Naive B cell (primary cell): ENCODE measurements at regions not wholly inside any gene's neighbourhood (a gene's known extent, or its start where the extent isn't known, plus 50 kb on each side); places are given as distances from the start of the nearest gene placed in this dataset.

Source experiments
- ATAC-seq, 2 donors: fragments of 150-1000 bp; cut with Tn5 transposase; 2 replicates each; pipeline ENCODE4 v1.10.0; 2021; ENCODE audit warnings: low read depth in 2 of 2, mild to moderate bottlenecking in 2 of 2, moderate library complexity in 2 of 2
- DNase-seq: peaks from one replicate; pipeline ENCODE4 v3.0.0; 2022
- H3K27ac Mint-ChIP-seq, 6 donors: one replicate each; pipeline ENCODE4 v1.8.0; 2020 to 2022; ENCODE audit warnings: mild to moderate bottlenecking in 6 of 6, mixed read lengths in 6 of 6, moderate library complexity in 5 of 6, inconsistent platforms in 2 of 6
- H3K27me3 Mint-ChIP-seq, 3 donors: one replicate each; pipeline ENCODE4 v1.8.0; 2021 to 2022; ENCODE audit warnings: mixed read lengths in 3 of 3, mild to moderate bottlenecking in 1 of 3
- H3K36me3 Mint-ChIP-seq, 2 donors: one replicate each; pipeline ENCODE4 v1.8.0; 2020 to 2022; ENCODE audit warnings: mixed read lengths in 2 of 2, inconsistent platforms in 1 of 2, mild to moderate bottlenecking in 1 of 2
- H3K4me1 Mint-ChIP-seq, 3 donors: one replicate each; pipeline ENCODE4 v1.8.0; 2020 to 2022; ENCODE audit warnings: mixed read lengths in 3 of 3, inconsistent platforms in 1 of 3, mild to moderate bottlenecking in 1 of 3, moderate library complexity in 1 of 3
- H3K4me3 Mint-ChIP-seq, 8 donors: one replicate each; pipeline ENCODE4 v1.8.0; 2020 to 2022; ENCODE audit warnings: mild to moderate bottlenecking in 8 of 8, mixed read lengths in 8 of 8, moderate library complexity in 8 of 8, inconsistent platforms in 2 of 8
- H3K9me3 Mint-ChIP-seq, 7 donors: one replicate each; pipeline ENCODE4 v1.8.0; 2020 to 2022; ENCODE audit warnings: mixed read lengths in 7 of 7, mild to moderate bottlenecking in 5 of 7, inconsistent platforms in 2 of 7, moderate library complexity in 1 of 7

GRCh38 chr4:96093563-96093962 lies 253.7 kb downstream of the PDHA2 start:
- Mint-ChIP-seq H3K36me3 (no peaks in the 10 kb centered on the region), H3K27ac (no peak overlapping the region), H3K4me3 (no peak overlapping the region), H3K27me3 (no peaks in the 10 kb centered on the region), H3K9me3 (peaks cover 0 to 11% (median 0%) of the 10 kb centered on the region in 7 donors), H3K4me1 (no peaks in the 10 kb centered on the region)
- ATAC-seq (no peak), DNase-seq (no peak)

GRCh38 chr4:96094183-96094582 lies 254.3 kb downstream of the PDHA2 start:
- no peak overlapping the region for H3K27ac Mint-ChIP-seq
- no peak overlapping the region for H3K4me3 Mint-ChIP-seq
- H3K36me3 Mint-ChIP-seq: no peaks in the 10 kb centered on the region
- no peak for DNase-seq
- H3K27me3 Mint-ChIP-seq: no peaks in the 10 kb centered on the region
- H3K4me1 Mint-ChIP-seq: no peaks in the 10 kb centered on the region
- no peak for ATAC-seq
- H3K9me3 Mint-ChIP-seq: peaks cover 0 to 9% (median 0%) of the 10 kb centered on the region in 7 donors

- Mint-ChIP-seq H3K27ac (no peak overlapping the region), H3K4me1 (no peaks in the 10 kb centered on the region), H3K27me3 (no peaks in the 10 kb centered on the region), H3K4me3 (no peak overlapping the region), H3K9me3 (peaks cover 0 to 13% (median 1%) of the 10 kb centered on the region in 7 donors), H3K36me3 (no peaks in the 10 kb centered on the region)
- ATAC-seq: no peak
- DNase-seq: no peak
These were observed 257.2 kb downstream of the PDHA2 start for GRCh38 chr4:96097040-96097607.

- H3K9me3 Mint-ChIP-seq: peaks cover 0 to 13% (median 1%) of the 10 kb centered on the region in 7 donors
- no peak for ATAC-seq
- no peaks in the 10 kb centered on the region for H3K4me1 Mint-ChIP-seq
- H3K36me3 Mint-ChIP-seq: no peaks in the 10 kb centered on the region
- no peak overlapping the region for H3K4me3 Mint-ChIP-seq
- no peaks in the 10 kb centered on the region for H3K27me3 Mint-ChIP-seq
- no peak for DNase-seq
- no peak overlapping the region for H3K27ac Mint-ChIP-seq
These were observed 257.8 kb downstream of the PDHA2 start for GRCh38 chr4:96097693-96098092.

GRCh38 chr4:96099031-96099430 lies 259.1 kb downstream of the PDHA2 start:
- ATAC-seq: no peak
- no peak overlapping the region for H3K27ac Mint-ChIP-seq
- no peaks in the 10 kb centered on the region for H3K27me3 Mint-ChIP-seq
- no peak overlapping the region for H3K4me3 Mint-ChIP-seq
- no peak for DNase-seq
- H3K4me1 Mint-ChIP-seq: no peaks in the 10 kb centered on the region
- H3K36me3 Mint-ChIP-seq: no peaks in the 10 kb centered on the region
- H3K9me3 Mint-ChIP-seq: peaks cover 0 to 13% (median 1%) of the 10 kb centered on the region in 7 donors

- H3K9me3 Mint-ChIP-seq: peaks cover 0 to 13% (median 1%) of the 10 kb centered on the region in 7 donors
- ATAC-seq (no peak), DNase-seq (no peak)
- no peak overlapping the region for H3K4me3 Mint-ChIP-seq
- no peaks in the 10 kb centered on the region for H3K4me1 Mint-ChIP-seq
- H3K27me3 Mint-ChIP-seq: no peaks in the 10 kb centered on the region
- H3K36me3 Mint-ChIP-seq: no peaks in the 10 kb centered on the region
- H3K27ac Mint-ChIP-seq: no peak overlapping the region
These were observed 262.7 kb downstream of the PDHA2 start for GRCh38 chr4:96102541-96103026.

GRCh38 chr4:96103086-96103485 lies 263.2 kb downstream of the PDHA2 start:
- H3K4me3 Mint-ChIP-seq: peak overlapping the region in 1 of 8 donors; percentile 4
- no peak overlapping the region for H3K27ac Mint-ChIP-seq
- no peaks in the 10 kb centered on the region for H3K27me3 Mint-ChIP-seq
- peaks cover 0 to 17% (median 5%) of the 10 kb centered on the region in 7 donors for H3K9me3 Mint-ChIP-seq
- ATAC-seq (no peak), DNase-seq (no peak)
- no peaks in the 10 kb centered on the region for H3K36me3 Mint-ChIP-seq
- H3K4me1 Mint-ChIP-seq: no peaks in the 10 kb centered on the region

- ATAC-seq: no peak
- H3K9me3 Mint-ChIP-seq: peaks cover 0 to 11% (median 4%) of the 10 kb centered on the region in 7 donors
- no peak overlapping the region for H3K4me3 Mint-ChIP-seq
- no peaks in the 10 kb centered on the region for H3K27me3 Mint-ChIP-seq
- no peaks in the 10 kb centered on the region for H3K4me1 Mint-ChIP-seq
- no peak for DNase-seq
- H3K36me3 Mint-ChIP-seq: no peaks in the 10 kb centered on the region
- no peak overlapping the region for H3K27ac Mint-ChIP-seq
These were observed 268.3 kb downstream of the PDHA2 start for GRCh38 chr4:96108146-96108545.

GRCh38 chr4:96112631-96113030 lies 272.7 kb downstream of the PDHA2 start:
- Mint-ChIP-seq H3K27me3 (no peaks in the 10 kb centered on the region), H3K4me1 (no peaks in the 10 kb centered on the region), H3K36me3 (no peaks in the 10 kb centered on the region), H3K27ac (no peak overlapping the region), H3K9me3 (peaks cover 0 to 16% (median 5%) of the 10 kb centered on the region in 7 donors), H3K4me3 (no peak overlapping the region)
- ATAC-seq: no peak
- DNase-seq: no peak

- Mint-ChIP-seq H3K27ac (no peak overlapping the region), H3K4me1 (no peaks in the 10 kb centered on the region), H3K9me3 (peaks cover 0 to 14% (median 9%) of the 10 kb centered on the region in 7 donors), H3K36me3 (no peaks in the 10 kb centered on the region), H3K27me3 (no peaks in the 10 kb centered on the region), H3K4me3 (peak overlapping the region in 1 of 8 donors; percentile 11)
- DNase-seq (no peak), ATAC-seq (no peak)
These were observed 280.3 kb downstream of the PDHA2 start for GRCh38 chr4:96120206-96120605.

GRCh38 chr4:96126227-96126626 lies 286.3 kb downstream of the PDHA2 start:
- no peak for ATAC-seq
- Mint-ChIP-seq H3K4me1 (no peaks in the 10 kb centered on the region), H3K27me3 (no peaks in the 10 kb centered on the region), H3K36me3 (no peaks in the 10 kb centered on the region), H3K4me3 (no peak overlapping the region), H3K27ac (no peak overlapping the region), H3K9me3 (peaks cover 4 to 15% (median 9%) of the 10 kb centered on the region in 7 donors)
- DNase-seq: no peak

- Mint-ChIP-seq H3K27ac (no peak overlapping the region), H3K4me3 (peak overlapping the region in 1 of 8 donors; percentile 48), H3K36me3 (no peaks in the 10 kb centered on the region), H3K27me3 (no peaks in the 10 kb centered on the region), H3K9me3 (peaks cover 0 to 5% (median 0%) of the 10 kb centered on the region in 7 donors), H3K4me1 (no peaks in the 10 kb centered on the region)
- DNase-seq (no peak), ATAC-seq (no peak)
These were observed 291.3 kb downstream of the PDHA2 start for GRCh38 chr4:96131186-96131585.

GRCh38 chr4:96134806-96135205 lies 294.9 kb downstream of the PDHA2 start:
- Mint-ChIP-seq H3K36me3 (no peaks in the 10 kb centered on the region), H3K27me3 (no peaks in the 10 kb centered on the region), H3K9me3 (peaks cover 0 to 4% (median 2%) of the 10 kb centered on the region in 7 donors), H3K27ac (no peak overlapping the region), H3K4me1 (no peaks in the 10 kb centered on the region), H3K4me3 (no peak overlapping the region)
- ATAC-seq: no peak
- DNase-seq: no peak

- Mint-ChIP-seq H3K4me3 (no peak overlapping the region), H3K9me3 (peaks cover 0 to 4% (median 2%) of the 10 kb centered on the region in 7 donors), H3K27ac (no peak overlapping the region), H3K36me3 (no peaks in the 10 kb centered on the region), H3K4me1 (no peaks in the 10 kb centered on the region), H3K27me3 (no peaks in the 10 kb centered on the region)
- DNase-seq (no peak), ATAC-seq (no peak)
These were observed 296.2 kb downstream of the PDHA2 start for GRCh38 chr4:96136056-96136455.
